Iris pigment epithelial cell (primary cell): ENCODE measurements at regions not wholly inside any gene's neighbourhood (a gene's known extent, or its start where the extent isn't known, plus 50 kb on each side); places are given as distances from the start of the nearest gene placed in this dataset.

Experiments
- DNase-seq: peaks from one replicate; pipeline ENCODE4 v3.0.0-alpha.2; 2011; ENCODE audit warnings: low read depth

GRCh38 chr16:86436466-86437185, 73.7 kb upstream of the FOXF1 start:
- no peak for DNase-seq

GRCh38 chr16:86437348-86437747, 73.0 kb upstream of the FOXF1 start:
- no peak for DNase-seq

GRCh38 chr16:86442703-86443102, 67.6 kb upstream of the FOXF1 start:
- DNase-seq: no peak

- DNase-seq: no peak
Measured at GRCh38 chr16:86443508-86444147, 66.7 kb upstream of the FOXF1 start.

- no peak for DNase-seq
Measured at GRCh38 chr16:86444261-86444660, 66.1 kb upstream of the FOXF1 start.

- DNase-seq: no peak
Measured at GRCh38 chr16:86444661-86445060, 65.7 kb upstream of the FOXF1 start.

GRCh38 chr16:86446279-86446678, 64.0 kb upstream of the FOXF1 start:
- DNase-seq: no peak

GRCh38 chr16:86447228-86447627, 63.1 kb upstream of the FOXF1 start:
- DNase-seq: no peak

- no peak for DNase-seq
Measured at GRCh38 chr16:86448306-86448890, 61.9 kb upstream of the FOXF1 start.

- no peak for DNase-seq
Measured at GRCh38 chr16:86449446-86450095, 60.8 kb upstream of the FOXF1 start.

- no peak for DNase-seq
Measured at GRCh38 chr16:86450691-86451090, 59.6 kb upstream of the FOXF1 start.

- DNase-seq: no peak
Measured at GRCh38 chr16:86452451-86452850, 57.9 kb upstream of the FOXF1 start.

GRCh38 chr16:86455116-86455515, 55.2 kb upstream of the FOXF1 start:
- DNase-seq: peak; percentile 83

GRCh38 chr16:86455640-86456039, 54.7 kb upstream of the FOXF1 start:
- DNase-seq: no peak

- DNase-seq: peak; percentile 77
Measured at GRCh38 chr16:86457501-86458148, 52.7 kb upstream of the FOXF1 start.

- peak; percentile 39 for DNase-seq
Measured at GRCh38 chr16:86458149-86458777, 52.1 kb upstream of the FOXF1 start.

GRCh38 chr16:86459266-86459665, 51.1 kb upstream of the FOXF1 start:
- DNase-seq: no peak
